AG10803 (cell line): ENCODE measurements at regions not wholly inside any gene's neighbourhood (a gene's known extent, or its start where the extent isn't known, plus 50 kb on each side); places are given as distances from the start of the nearest gene placed in this dataset.

Experiments
- DNase-seq: peaks from one replicate; pipeline ENCODE4 v3.0.0; 2010; ENCODE audit warnings: low read depth
- H3K4me3 ChIP-seq: 2 replicates; pipeline ENCODE4 v1.5.1; 2011; ENCODE audit warnings: mild to moderate bottlenecking, low read length, control low read depth
- CTCF ChIP-seq: conservative IDR thresholded peaks from 2 replicates; pipeline ENCODE4 v1.5.1; 2011; ENCODE audit warnings: mild to moderate bottlenecking, low read length, control low read depth, inconsistent platforms

- DNase-seq = no peak
- TF ChIP-seq CTCF = no peak
- no peak overlapping the region for H3K4me3 ChIP-seq
These were observed 216.5 kb upstream of the CST7 start for GRCh38 chr20:24732599-24732998.

GRCh38 chr20:24733416-24733815, 215.7 kb upstream of the CST7 start:
- DNase-seq = no peak
- TF ChIP-seq CTCF = no peak
- no peak overlapping the region for H3K4me3 ChIP-seq

- H3K4me3 ChIP-seq = no peak overlapping the region
- no peak for DNase-seq
- TF ChIP-seq CTCF = no peak
These were observed 214.9 kb upstream of the CST7 start for GRCh38 chr20:24734139-24734538.

GRCh38 chr20:24735263-24735662, 213.8 kb upstream of the CST7 start:
- H3K4me3 ChIP-seq = no peak overlapping the region
- TF ChIP-seq CTCF = no peak
- no peak for DNase-seq

GRCh38 chr20:24736131-24736843, 212.8 kb upstream of the CST7 start:
- TF ChIP-seq CTCF = no peak
- H3K4me3 ChIP-seq = no peak overlapping the region
- DNase-seq = no peak

GRCh38 chr20:24736844-24737211, 212.2 kb upstream of the CST7 start:
- DNase-seq = no peak
- no peak for TF ChIP-seq CTCF
- no peak overlapping the region for H3K4me3 ChIP-seq

- H3K4me3 ChIP-seq = no peak overlapping the region
These were observed 211.7 kb upstream of the CST7 start for GRCh38 chr20:24737212-24737850.

More at GRCh38 chr20:24737212-24737850, 211.7 kb upstream of the CST7 start:
- DNase-seq = no peak
- TF ChIP-seq CTCF = no peak
